Nephron (organoid): ENCODE measurements at regions not wholly inside any gene's neighbourhood (a gene's known extent, or its start where the extent isn't known, plus 50 kb on each side); places are given as distances from the start of the nearest gene placed in this dataset.

ENCODE experiments used
- H3K27ac Mint-ChIP-seq, 3 experiments: 2 replicates each; pipeline ENCODE4 v1.8.0; 2020; ENCODE audit warnings: mixed read lengths in 3 of 3, mild to moderate bottlenecking in 2 of 3, moderate library complexity in 1 of 3
- H3K27me3 Mint-ChIP-seq: 2 replicates; pipeline ENCODE4 v1.8.0; 2021; ENCODE audit warnings: low read depth, mild to moderate bottlenecking, moderate library complexity, mixed read lengths
- H3K36me3 Mint-ChIP-seq: 2 replicates; pipeline ENCODE4 v1.8.0; 2020; ENCODE audit warnings: low read depth, mixed read lengths
- H3K4me1 Mint-ChIP-seq: 2 replicates; pipeline ENCODE4 v1.8.0; 2020; ENCODE audit warnings: mixed read lengths
- H3K4me3 Mint-ChIP-seq, 3 experiments: 2 replicates each; pipeline ENCODE4 v1.8.0; 2020; ENCODE audit warnings: mild to moderate bottlenecking in 3 of 3, mixed read lengths in 3 of 3, moderate library complexity in 2 of 3
- H3K9me3 Mint-ChIP-seq: 2 replicates; pipeline ENCODE4 v1.8.0; 2020; ENCODE audit warnings: mixed read lengths
- CTCF ChIP-seq, 3 experiments: fragments of 200-600 bp; sonication (generic); IDR thresholded peaks; one replicate each; pipeline ENCODE4 v1.5.0; 2021; ENCODE audit warnings: antibody characterized with exemption in 3 of 3; ENCODE audit not compliant: unreplicated experiment in 3 of 3

DNA sequence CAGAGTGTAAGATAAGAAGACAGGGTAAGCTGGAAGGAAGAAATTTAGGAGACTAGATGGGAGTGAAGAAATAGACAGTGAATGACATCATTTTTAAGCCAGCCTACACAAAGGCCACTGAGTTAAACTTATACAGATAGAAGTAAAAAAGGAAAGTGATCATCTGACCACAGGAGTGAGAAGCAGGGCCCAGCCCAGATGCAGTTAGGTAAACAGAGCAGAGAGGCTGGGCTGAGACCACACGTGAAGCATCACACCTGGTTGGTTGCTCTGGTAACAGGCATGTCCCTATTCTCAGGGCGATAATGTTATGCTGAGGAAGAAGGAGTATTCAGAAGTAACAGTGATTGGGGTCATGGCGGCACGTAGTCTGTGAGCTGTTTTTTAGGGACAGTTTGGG lies 1079.4 kb downstream of the AACS start:
- H3K27me3 Mint-ChIP-seq = no peaks in the 10 kb centered on the region
- no peak overlapping the region for H3K27ac Mint-ChIP-seq
- H3K9me3 Mint-ChIP-seq = peaks cover 9% of the 10 kb centered on the region
- TF ChIP-seq CTCF (IDR thresholded peaks at IDR 0.05; ENCODE audit: unreplicated experiment in 3 of 3) = no peak
- no peak overlapping the region for H3K4me3 Mint-ChIP-seq
- H3K4me1 Mint-ChIP-seq = no peaks in the 10 kb centered on the region
- no peaks in the 10 kb centered on the region for H3K36me3 Mint-ChIP-seq

DNA sequence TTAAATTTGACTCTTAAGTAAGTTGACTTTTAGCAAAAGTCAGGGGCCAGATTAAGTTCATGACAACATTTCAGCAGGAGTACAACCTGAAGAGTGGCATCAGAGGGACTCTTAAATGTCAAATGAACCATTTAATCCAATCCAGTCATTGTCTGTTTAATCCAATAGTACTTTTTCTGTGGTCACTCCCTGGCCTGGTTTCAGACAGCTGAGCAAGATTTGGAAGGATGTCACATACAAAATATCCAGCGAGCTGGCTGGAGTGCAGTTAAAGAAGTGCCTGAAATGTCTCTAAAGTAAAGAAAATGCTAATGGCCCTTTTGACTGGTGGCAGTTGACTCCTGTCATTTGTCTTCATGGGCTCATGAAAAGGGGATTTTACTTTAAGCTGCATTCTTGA lies 1082.1 kb downstream of the AACS start:
- no peak overlapping the region for H3K4me3 Mint-ChIP-seq
- no peak for TF ChIP-seq CTCF (IDR thresholded peaks at IDR 0.05; ENCODE audit: unreplicated experiment in 3 of 3)
- H3K27me3 Mint-ChIP-seq = no peaks in the 10 kb centered on the region
- H3K4me1 Mint-ChIP-seq = no peaks in the 10 kb centered on the region
- H3K27ac Mint-ChIP-seq = no peak overlapping the region
- peaks cover 7% of the 10 kb centered on the region for H3K9me3 Mint-ChIP-seq
- no peaks in the 10 kb centered on the region for H3K36me3 Mint-ChIP-seq

- H3K36me3 Mint-ChIP-seq = no peaks in the 10 kb centered on the region
- no peaks in the 10 kb centered on the region for H3K4me1 Mint-ChIP-seq
- H3K27ac Mint-ChIP-seq = no peak overlapping the region
- H3K4me3 Mint-ChIP-seq = no peak overlapping the region
- no peak for TF ChIP-seq CTCF (IDR thresholded peaks at IDR 0.05; ENCODE audit: unreplicated experiment in 3 of 3)
- H3K9me3 Mint-ChIP-seq = no peaks in the 10 kb centered on the region
- H3K27me3 Mint-ChIP-seq = peaks cover 3% of the 10 kb centered on the region
Measured at GRCh38 chr12:126156806-126157574, 1091.8 kb downstream of the AACS start.

DNA sequence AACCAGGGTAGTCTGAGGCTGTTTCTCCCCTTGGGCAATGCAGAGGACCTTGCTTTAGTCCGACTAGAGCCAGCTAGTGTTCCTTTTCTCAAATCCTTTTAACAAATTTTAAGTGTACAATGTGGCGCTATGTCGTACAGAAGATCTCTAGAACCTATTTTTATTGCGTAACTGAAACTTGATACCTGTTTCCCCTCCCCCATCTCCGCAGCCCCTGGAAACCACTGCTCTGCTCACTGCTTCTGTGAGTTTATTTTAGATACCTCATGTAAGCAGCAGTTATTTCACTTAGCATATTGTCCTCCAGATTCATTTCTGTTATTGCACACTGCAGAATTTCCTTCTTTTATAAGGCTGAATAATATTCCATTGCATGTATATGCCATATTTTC lies 1092.3 kb downstream of the AACS start:
- no peak overlapping the region for H3K27ac Mint-ChIP-seq
- no peaks in the 10 kb centered on the region for H3K36me3 Mint-ChIP-seq
- TF ChIP-seq CTCF (IDR thresholded peaks at IDR 0.05; ENCODE audit: unreplicated experiment in 3 of 3) = no peak
- H3K27me3 Mint-ChIP-seq = peaks cover 3% of the 10 kb centered on the region
- no peaks in the 10 kb centered on the region for H3K4me1 Mint-ChIP-seq
- no peak overlapping the region for H3K4me3 Mint-ChIP-seq
- H3K9me3 Mint-ChIP-seq = no peaks in the 10 kb centered on the region

GRCh38 chr12:126159139-126159538 lies 1093.9 kb downstream of the AACS start:
- no peak for TF ChIP-seq CTCF (IDR thresholded peaks at IDR 0.05; ENCODE audit: unreplicated experiment in 3 of 3)
- H3K4me1 Mint-ChIP-seq = no peaks in the 10 kb centered on the region
- no peaks in the 10 kb centered on the region for H3K36me3 Mint-ChIP-seq
- no peak overlapping the region for H3K4me3 Mint-ChIP-seq
- no peak overlapping the region for H3K27ac Mint-ChIP-seq
- peaks cover 3% of the 10 kb centered on the region for H3K27me3 Mint-ChIP-seq
- no peaks in the 10 kb centered on the region for H3K9me3 Mint-ChIP-seq

- no peaks in the 10 kb centered on the region for H3K36me3 Mint-ChIP-seq
- no peak for TF ChIP-seq CTCF (IDR thresholded peaks at IDR 0.05; ENCODE audit: unreplicated experiment in 3 of 3)
- H3K27me3 Mint-ChIP-seq = no peaks in the 10 kb centered on the region
- H3K27ac Mint-ChIP-seq = no peak overlapping the region
- no peaks in the 10 kb centered on the region for H3K9me3 Mint-ChIP-seq
- H3K4me1 Mint-ChIP-seq = no peaks in the 10 kb centered on the region
- H3K4me3 Mint-ChIP-seq = no peak overlapping the region
Measured at GRCh38 chr12:126160912-126161311, 1095.7 kb downstream of the AACS start.
